Amniotic epithelial cell (primary cell): ENCODE measurements at regions not wholly inside any gene's neighbourhood (a gene's known extent, or its start where the extent isn't known, plus 50 kb on each side); places are given as distances from the start of the nearest gene placed in this dataset.
A peak's percentile ranks its signal among the peaks of the same experiment; 100 is the strongest.
"Not testable (repeated sequence)": the region's sequence is repeated elsewhere in the genome, so short reads cannot be mapped to it uniquely, and the experiment has no call there.

Source experiments
- DNase-seq: peaks from one replicate; pipeline ENCODE4 v3.0.0-alpha.2; 2010; ENCODE audit warnings: low read depth

GRCh38 chr6:4655196-4656025 is 120.8 kb upstream of the CDYL start:
- no peak for DNase-seq

GRCh38 chr6:4653141-4653540 is 123.1 kb upstream of the CDYL start:
- DNase-seq, result no peak

DNA sequence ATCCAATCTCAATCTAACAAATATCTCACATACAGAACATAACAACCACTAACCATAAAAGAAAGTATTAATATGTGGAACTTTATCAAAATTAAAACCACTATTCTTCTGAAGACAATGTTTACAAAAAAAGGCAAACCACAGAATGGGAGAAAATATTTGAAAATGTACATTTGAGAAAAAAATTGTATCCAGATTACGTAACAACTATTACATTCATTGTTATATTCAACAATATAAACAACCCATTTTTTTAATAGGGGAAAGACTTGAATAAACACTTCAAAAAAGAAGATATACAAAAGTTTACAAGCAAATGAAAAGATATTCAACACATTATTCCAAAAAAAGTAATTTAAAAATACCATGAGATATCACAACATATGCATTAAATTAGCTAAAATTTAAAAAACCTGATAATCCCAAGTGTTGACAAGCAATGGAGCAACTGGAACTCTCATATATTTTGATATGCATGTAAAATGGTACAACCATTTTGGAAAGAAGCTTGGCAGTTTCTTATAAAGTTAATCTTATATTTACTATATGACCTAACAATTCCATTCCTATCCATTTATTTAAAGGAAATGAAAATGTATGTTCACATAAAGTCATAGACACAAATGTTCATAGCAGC is 124.3 kb upstream of the CDYL start:
- no peak for DNase-seq

- peak; percentile 55 for DNase-seq
Measured at GRCh38 chr6:4649728-4650127, 126.5 kb upstream of the CDYL start.

- peak; percentile 75 for DNase-seq
Measured at GRCh38 chr6:4647414-4648365, 128.5 kb upstream of the CDYL start.

DNA sequence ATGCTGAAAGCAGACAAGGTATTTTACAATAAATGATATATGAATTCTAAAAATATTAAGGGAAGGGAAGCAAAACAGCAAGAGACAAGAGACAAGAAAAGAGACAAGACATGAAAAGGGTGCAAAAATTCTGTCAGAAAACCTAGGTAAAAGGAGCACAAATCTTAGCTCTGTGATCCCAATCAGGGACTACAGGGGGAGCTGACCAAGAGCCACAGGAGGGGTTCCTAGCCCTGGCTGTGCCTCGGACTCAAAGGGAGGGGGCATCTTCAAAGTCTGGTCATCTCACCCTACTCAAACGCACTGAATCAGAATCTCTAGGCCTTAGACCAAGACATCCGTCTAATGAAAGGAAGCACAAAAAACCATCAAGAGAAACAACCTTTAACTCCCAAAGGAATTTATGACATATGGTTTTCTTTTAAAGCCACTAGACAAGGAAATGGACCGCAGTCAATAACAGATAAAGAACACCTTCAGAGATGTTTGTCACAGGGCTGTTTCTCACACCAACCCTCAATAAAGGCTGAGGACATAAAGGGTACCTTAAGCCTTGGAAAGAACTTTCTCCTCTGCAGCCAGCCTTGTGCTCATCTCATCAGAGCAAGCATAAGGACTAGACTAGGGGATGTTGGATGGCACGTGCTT is 130.4 kb upstream of the CDYL start:
- no peak for DNase-seq

DNA sequence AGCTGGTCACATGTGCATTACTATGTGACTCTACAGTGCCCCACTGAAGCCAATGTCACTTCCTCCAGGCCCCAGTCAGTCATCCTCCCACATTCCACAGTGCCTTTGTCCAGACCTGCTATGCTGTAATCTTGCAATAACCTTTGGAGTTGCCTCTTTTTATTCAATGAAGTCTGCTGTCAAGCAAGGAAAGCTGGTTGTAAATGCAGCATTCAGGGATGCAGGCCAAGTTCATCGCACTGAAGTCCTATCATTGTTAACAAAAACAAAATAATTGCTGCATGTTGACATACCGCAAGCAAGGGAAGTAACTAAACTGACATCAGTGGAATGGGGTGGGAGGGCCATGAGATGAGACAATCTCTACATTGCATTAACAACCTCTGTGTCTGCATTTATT is 131.2 kb upstream of the CDYL start:
- DNase-seq, result no peak

GRCh38 chr6:4641461-4641860 is 134.7 kb upstream of the CDYL start:
- no peak for DNase-seq

GRCh38 chr6:4640139-4640538 is 136.1 kb upstream of the CDYL start:
- DNase-seq, result no peak

DNA sequence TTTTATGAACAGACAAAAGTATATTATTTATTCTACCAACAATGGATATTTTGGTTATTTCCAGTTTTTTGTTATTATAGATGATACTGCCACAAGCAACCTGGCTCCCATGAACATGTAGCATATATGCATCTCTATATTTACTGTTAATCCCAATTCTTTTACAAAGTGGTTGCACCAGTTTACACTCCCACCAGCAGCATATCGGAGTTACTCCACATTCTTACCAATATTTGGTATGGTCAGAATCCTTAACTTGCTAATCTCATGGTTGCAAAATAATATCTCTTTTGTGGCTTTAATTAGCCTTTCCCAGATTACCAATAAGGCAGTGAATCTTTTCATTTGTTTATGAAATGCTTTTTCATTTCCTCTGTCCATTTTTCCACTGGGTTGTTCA is 137.6 kb upstream of the CDYL start:
- no peak for DNase-seq

GRCh38 chr6:4637691-4638433 is 138.3 kb upstream of the CDYL start:
- DNase-seq, result peak; percentile 57

DNA sequence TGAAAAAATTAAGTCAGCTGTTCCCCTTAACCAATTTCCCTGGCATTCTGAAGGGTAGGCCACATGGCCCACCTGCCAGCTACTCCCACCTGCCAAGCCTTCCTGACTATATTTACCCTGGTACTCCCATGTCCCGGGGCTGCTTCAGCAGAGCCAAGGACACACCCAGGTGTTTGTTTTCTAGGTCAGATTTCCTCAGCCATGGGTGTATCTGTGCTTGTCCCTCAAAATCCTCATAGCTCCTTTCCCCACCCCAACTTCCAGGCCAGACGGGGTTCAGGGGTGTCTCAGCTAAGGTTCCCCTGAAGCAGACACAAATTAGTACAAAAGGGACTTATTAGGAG is 139.4 kb upstream of the CDYL start:
- no peak for DNase-seq

- DNase-seq, result no peak
Measured at GRCh38 chr6:4636191-4636880, 139.9 kb upstream of the CDYL start.

GRCh38 chr6:4635666-4636065 is 140.5 kb upstream of the CDYL start:
- DNase-seq, result no peak

DNA sequence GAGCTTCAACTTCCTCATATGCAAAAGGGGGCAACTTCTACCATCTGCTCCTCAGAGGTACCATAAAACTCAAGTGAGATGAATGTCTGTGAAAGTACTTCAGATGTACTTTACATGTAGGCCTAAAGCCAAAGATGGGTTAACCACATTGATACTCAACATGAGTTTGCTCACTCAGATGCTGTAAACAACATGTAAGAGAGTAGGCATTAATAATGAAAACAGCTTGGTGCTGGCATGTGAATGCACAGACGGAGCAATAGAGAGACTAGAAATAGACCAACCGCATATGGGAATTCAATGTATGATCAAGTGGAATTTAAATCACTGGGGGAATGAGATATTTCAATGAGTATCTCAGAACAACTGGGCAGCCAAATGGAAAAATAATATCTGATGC is 143.8 kb upstream of the CDYL start:
- DNase-seq, result peak; percentile 28

GRCh38 chr6:4629789-4630188 is 146.4 kb upstream of the CDYL start:
- not testable (repeated sequence) for DNase-seq

DNA sequence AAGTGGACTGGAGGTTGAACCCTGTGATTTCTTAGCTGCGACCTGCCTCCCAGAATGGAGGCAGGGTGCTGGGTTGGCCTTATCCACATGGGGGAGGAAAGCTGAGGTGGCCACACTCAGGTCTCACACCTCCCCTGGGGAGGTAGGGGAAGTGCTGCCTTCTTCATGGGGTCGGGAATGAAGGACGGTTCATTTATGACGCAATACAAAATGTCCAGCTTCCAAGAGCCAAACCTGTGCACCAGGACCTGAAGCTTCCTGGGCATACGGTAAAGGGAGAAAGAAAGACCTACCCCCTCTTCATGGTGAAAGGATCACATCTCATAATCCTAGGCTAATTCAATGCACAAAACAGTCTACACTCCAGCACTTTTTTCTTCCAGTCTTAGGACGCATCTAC is 150.6 kb upstream of the CDYL start:
- no peak for DNase-seq

- no peak for DNase-seq
Measured at GRCh38 chr6:4624726-4625125, 151.5 kb upstream of the CDYL start.

- DNase-seq, result no peak
Measured at GRCh38 chr6:4620284-4621151, 155.7 kb upstream of the CDYL start.

DNA sequence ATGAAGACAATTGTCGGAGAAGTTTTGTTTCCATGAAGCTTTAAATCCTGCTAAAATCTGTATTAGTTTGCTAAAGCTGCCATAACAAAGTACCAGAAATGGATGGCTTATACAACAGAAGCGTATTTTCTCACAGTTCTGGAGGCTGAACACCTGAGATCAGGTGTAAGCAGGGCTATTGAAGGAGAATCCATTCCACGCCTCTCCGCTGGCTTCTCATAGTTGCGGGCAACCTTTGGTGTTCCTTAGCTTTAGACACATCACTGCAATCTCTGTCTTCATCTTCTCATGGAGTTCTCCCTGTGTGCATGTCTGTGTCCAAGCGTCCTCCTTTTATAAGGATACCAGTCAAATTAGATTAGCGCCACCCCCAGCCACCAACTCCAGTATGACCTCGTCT is 159.9 kb upstream of the CDYL start:
- no peak for DNase-seq
